Erythroblast (primary cell): ENCODE measurements at regions not wholly inside any gene's neighbourhood (a gene's known extent, or its start where the extent isn't known, plus 50 kb on each side); places are given as distances from the start of the nearest gene placed in this dataset.
"Not testable (repeated sequence)": the region's sequence is repeated elsewhere in the genome, so short reads cannot be mapped to it uniquely, and the experiment has no call there.

Experiments
- GATA1 ChIP-seq: IDR thresholded peaks from 2 replicates; pipeline ENCODE4 v1.6.1; 2011; ENCODE audit warnings: low read depth, mild to moderate bottlenecking, control low read depth, low read length, moderate library complexity
- POLR2A ChIP-seq: IDR thresholded peaks from 2 replicates; pipeline ENCODE4 v1.6.1; 2011; ENCODE audit warnings: mild to moderate bottlenecking, low read length

DNA sequence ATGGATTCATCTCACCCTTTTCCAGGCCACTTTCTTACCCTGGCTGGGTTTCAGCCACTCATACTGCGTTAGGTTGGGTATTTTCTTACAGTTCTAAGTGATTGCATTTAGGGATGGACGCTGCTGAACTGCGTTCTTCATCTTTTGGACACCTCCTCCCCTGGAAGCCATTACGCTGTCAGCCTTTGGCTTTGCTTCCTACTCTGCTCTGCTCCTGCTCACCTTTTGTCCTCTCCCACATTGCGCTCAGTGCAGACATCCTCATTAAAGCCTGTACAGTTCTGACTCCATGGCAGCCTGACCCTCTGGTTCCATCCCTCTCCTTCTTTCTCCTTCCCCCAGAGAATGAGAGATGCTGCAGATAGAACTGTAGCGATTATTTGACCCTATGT, 108.9 kb downstream of the SRGAP2 start:
- TF ChIP-seq POLR2A, GATA1: not testable (repeated sequence)
